HepG2 (cell line): ENCODE measurements at regions not wholly inside any gene's neighbourhood (a gene's known extent, or its start where the extent isn't known, plus 50 kb on each side); places are given as distances from the start of the nearest gene placed in this dataset.

ENCODE experiments used
- FOXK2 ChIP-seq: fragments of 450-650 bp; IDR thresholded peaks from 2 replicates; pipeline ENCODE4 v1.6.1; 2016
- GLI4 ChIP-seq: sonication (generic); formaldehyde crosslinking; IDR thresholded peaks from 2 replicates; pipeline ENCODE4 v1.5.1; 2020; ENCODE audit warnings: missing genetic modification reagents, mild to moderate bottlenecking, moderate library complexity, borderline replicate concordance
- KAT2B ChIP-seq: fragments of 150-350 bp; IDR thresholded peaks from 2 replicates; pipeline ENCODE4 v1.6.1; 2014; ENCODE audit warnings: low read depth, low read length, borderline replicate concordance
- NFKBIZ ChIP-seq: IDR thresholded peaks from 2 replicates; pipeline ENCODE4 v1.6.1; 2018; ENCODE audit warnings: missing genetic modification reagents, missing compliant biosample characterization
- NKX3-1 ChIP-seq: sonication (generic); formaldehyde crosslinking; IDR thresholded peaks from 2 replicates; pipeline ENCODE4 v1.5.0; 2020; ENCODE audit warnings: missing genetic modification reagents
- RNF2 ChIP-seq: fragments of 450-650 bp; conservative IDR thresholded peaks from 2 replicates; pipeline ENCODE4 v1.6.1; 2016; ENCODE audit warnings: low read depth
- SMARCC2 ChIP-seq: fragments of 450-650 bp; IDR thresholded peaks from 2 replicates; pipeline ENCODE4 v1.6.1; 2017; ENCODE audit warnings: antibody characterized with exemption, mild to moderate bottlenecking
- U2AF1 ChIP-seq: fragments of 200-400 bp; formaldehyde crosslinking; optimal IDR thresholded peaks from 2 replicates; pipeline ENCODE3; 2017; ENCODE audit warnings: mild to moderate bottlenecking, low read depth, low read length
- ZBTB7B ChIP-seq: sonication (generic); formaldehyde crosslinking; IDR thresholded peaks from 2 replicates; pipeline ENCODE4 v1.4.0; 2020; ENCODE audit warnings: missing genetic modification reagents
- ZNF224 ChIP-seq: sonication (generic); formaldehyde crosslinking; IDR thresholded peaks from 2 replicates; pipeline ENCODE4 v1.5.0; 2020; ENCODE audit warnings: mild to moderate bottlenecking, missing genetic modification reagents
- ZNF276 ChIP-seq: sonication (generic); formaldehyde crosslinking; IDR thresholded peaks from 2 replicates; pipeline ENCODE4 v1.4.0; 2020; ENCODE audit warnings: mild to moderate bottlenecking, low read depth, missing genetic modification reagents
- ZNF282 ChIP-seq: fragments of 450-650 bp; IDR thresholded peaks from 2 replicates; pipeline ENCODE4 v1.6.1; 2018; ENCODE audit not compliant: partially characterized antibody
- ZNF687 ChIP-seq: sonication (generic); formaldehyde crosslinking; IDR thresholded peaks from 2 replicates; pipeline ENCODE4 v1.5.1; 2020; ENCODE audit warnings: mild to moderate bottlenecking, missing genetic modification reagents, moderate library complexity
- TF ChIP-seq, protein P1 (sequence below): sonication (generic); formaldehyde crosslinking; IDR thresholded peaks from 2 replicates; pipeline ENCODE4 v1.5.1; 2020; ENCODE audit warnings: mild to moderate bottlenecking, missing genetic modification reagents, borderline replicate concordance
- TF ChIP-seq, protein P2 (sequence below): sonication (generic); formaldehyde crosslinking; IDR thresholded peaks from 2 replicates; pipeline ENCODE4 v1.4.0; 2020; ENCODE audit warnings: missing genetic modification reagents
- TF ChIP-seq, protein P3 (sequence below): sonication (generic); formaldehyde crosslinking; IDR thresholded peaks from 2 replicates; pipeline ENCODE4 v1.8.0; 2022; ENCODE audit warnings: missing genetic modification reagents, mild to moderate bottlenecking, moderate library complexity, borderline replicate concordance

DNA sequence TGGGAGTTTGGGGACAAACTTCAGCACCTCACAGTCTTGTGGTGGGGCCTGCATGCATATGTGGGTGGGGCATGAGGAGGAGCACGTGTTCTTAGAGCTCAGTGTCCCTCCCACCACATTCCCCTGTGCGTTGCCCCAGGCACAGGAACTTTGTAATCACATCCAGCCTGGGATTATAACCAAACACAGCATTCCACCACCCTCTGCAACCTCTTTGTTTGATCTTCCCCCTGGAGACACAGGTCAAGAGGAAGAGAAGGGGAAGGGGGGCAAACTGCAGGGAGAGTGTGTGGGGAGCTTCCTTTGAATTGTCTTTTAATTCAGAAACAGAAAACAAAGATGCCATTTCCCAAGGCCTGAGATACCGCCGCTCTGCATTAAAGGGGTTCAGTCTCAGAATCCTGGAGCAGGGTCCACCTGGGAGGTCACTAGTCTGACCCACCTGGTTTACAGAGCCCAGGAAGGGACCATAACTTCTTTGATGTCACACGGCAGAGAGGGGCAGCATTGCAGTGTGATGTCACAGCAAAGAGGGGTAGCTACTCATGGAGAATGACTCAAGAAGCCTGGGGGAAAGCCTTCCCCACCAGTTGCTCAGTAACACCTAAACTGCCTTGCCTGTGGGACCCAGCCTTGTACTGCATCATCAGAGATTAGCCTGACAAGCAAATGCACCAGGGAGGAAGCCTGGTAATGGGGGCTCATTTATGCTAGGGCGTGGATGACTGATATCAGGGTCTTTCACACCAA lies 106.3 kb upstream of the RNU6-1 start (continued):
- TF ChIP-seq, protein P1, sequence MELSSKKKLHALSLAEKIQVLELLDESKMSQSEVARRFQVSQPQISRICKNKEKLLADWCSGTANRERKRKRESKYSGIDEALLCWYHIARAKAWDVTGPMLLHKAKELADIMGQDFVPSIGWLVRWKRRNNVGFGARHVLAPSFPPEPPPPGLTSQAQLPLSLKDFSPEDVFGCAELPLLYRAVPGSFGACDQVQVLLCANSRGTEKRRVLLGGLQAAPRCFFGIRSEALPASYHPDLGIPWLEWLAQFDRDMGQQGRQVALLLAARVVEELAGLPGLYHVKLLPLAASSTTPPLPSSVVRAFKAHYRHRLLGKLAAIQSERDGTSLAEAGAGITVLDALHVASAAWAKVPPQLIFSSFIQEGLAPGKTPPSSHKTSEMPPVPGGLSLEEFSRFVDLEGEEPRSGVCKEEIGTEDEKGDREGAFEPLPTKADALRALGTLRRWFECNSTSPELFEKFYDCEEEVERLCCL = no peak
- TF ChIP-seq ZBTB7B (CRISPR knock-in tag) (peak; percentile 95), KAT2B (no peak), ZNF276 (CRISPR knock-in tag) (no peak), GLI4 (CRISPR knock-in tag) (no peak; the same call in 1 of the 2 replicates), U2AF1 (no peak), SMARCC2 (no peak), ZNF282 (no peak), ZNF224 (CRISPR knock-in tag) (no peak), NKX3-1 (no peak), NFKBIZ (CRISPR knock-in tag) (no peak), ZNF687 (CRISPR knock-in tag) (peak; percentile 61), FOXK2 (no peak), RNF2 (no peak)
- TF ChIP-seq, protein P2, sequence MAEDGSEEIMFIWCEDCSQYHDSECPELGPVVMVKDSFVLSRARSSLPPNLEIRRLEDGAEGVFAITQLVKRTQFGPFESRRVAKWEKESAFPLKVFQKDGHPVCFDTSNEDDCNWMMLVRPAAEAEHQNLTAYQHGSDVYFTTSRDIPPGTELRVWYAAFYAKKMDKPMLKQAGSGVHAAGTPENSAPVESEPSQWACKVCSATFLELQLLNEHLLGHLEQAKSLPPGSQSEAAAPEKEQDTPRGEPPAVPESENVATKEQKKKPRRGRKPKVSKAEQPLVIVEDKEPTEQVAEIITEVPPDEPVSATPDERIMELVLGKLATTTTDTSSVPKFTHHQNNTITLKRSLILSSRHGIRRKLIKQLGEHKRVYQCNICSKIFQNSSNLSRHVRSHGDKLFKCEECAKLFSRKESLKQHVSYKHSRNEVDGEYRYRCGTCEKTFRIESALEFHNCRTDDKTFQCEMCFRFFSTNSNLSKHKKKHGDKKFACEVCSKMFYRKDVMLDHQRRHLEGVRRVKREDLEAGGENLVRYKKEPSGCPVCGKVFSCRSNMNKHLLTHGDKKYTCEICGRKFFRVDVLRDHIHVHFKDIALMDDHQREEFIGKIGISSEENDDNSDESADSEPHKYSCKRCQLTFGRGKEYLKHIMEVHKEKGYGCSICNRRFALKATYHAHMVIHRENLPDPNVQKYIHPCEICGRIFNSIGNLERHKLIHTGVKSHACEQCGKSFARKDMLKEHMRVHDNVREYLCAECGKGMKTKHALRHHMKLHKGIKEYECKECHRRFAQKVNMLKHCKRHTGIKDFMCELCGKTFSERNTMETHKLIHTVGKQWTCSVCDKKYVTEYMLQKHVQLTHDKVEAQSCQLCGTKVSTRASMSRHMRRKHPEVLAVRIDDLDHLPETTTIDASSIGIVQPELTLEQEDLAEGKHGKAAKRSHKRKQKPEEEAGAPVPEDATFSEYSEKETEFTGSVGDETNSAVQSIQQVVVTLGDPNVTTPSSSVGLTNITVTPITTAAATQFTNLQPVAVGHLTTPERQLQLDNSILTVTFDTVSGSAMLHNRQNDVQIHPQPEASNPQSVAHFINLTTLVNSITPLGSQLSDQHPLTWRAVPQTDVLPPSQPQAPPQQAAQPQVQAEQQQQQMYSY (CRISPR knock-in tag) = no peak
- TF ChIP-seq, protein P3, sequence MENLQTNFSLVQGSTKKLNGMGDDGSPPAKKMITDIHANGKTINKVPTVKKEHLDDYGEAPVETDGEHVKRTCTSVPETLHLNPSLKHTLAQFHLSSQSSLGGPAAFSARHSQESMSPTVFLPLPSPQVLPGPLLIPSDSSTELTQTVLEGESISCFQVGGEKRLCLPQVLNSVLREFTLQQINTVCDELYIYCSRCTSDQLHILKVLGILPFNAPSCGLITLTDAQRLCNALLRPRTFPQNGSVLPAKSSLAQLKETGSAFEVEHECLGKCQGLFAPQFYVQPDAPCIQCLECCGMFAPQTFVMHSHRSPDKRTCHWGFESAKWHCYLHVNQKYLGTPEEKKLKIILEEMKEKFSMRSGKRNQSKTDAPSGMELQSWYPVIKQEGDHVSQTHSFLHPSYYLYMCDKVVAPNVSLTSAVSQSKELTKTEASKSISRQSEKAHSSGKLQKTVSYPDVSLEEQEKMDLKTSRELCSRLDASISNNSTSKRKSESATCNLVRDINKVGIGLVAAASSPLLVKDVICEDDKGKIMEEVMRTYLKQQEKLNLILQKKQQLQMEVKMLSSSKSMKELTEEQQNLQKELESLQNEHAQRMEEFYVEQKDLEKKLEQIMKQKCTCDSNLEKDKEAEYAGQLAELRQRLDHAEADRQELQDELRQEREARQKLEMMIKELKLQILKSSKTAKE (CRISPR knock-in tag) = peak; percentile 77; the same call in 1 of the 2 replicates
